ENCODE measurements at regions not wholly inside any gene's neighbourhood (a gene's known extent, or its start where the extent isn't known, plus 50 kb on each side); places are given as distances from the start of the nearest gene placed in this dataset.

DNA sequence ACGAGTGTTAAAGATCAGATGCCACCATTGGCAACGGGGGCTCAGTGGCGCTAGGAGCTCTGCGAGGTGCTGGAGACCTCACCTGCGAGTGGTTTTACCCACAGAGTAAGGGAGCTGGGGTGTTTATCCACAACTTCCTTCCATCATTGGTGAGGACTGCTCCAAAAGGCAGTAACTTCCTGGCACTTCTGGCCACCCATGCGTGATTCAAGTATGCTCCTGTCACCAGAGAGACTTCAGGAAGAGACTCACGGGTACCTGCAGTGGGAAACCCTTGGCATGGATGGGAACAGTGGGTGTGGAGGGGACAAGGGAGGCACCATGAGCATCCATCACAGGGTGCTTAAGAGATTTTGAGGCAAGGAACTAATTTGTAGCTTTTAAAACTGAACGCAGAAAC lies 53.2 kb downstream of the RIN2 start:
- TF ChIP-seq, protein P1, sequence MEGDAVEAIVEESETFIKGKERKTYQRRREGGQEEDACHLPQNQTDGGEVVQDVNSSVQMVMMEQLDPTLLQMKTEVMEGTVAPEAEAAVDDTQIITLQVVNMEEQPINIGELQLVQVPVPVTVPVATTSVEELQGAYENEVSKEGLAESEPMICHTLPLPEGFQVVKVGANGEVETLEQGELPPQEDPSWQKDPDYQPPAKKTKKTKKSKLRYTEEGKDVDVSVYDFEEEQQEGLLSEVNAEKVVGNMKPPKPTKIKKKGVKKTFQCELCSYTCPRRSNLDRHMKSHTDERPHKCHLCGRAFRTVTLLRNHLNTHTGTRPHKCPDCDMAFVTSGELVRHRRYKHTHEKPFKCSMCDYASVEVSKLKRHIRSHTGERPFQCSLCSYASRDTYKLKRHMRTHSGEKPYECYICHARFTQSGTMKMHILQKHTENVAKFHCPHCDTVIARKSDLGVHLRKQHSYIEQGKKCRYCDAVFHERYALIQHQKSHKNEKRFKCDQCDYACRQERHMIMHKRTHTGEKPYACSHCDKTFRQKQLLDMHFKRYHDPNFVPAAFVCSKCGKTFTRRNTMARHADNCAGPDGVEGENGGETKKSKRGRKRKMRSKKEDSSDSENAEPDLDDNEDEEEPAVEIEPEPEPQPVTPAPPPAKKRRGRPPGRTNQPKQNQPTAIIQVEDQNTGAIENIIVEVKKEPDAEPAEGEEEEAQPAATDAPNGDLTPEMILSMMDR (conservative IDR thresholded peaks at IDR 0.05 in 1 of 2, IDR thresholded peaks at IDR 0.05 in 1 of 2; ENCODE audit: low read depth in 1 of 2, low read length in 2 of 2), result no peak
- TF ChIP-seq EZH2 (IDR thresholded peaks at IDR 0.05; ENCODE audit: low read length, missing control alignments), result no peak
